NB4 (cell line): ENCODE measurements at regions not wholly inside any gene's neighbourhood (a gene's known extent, or its start where the extent isn't known, plus 50 kb on each side); places are given as distances from the start of the nearest gene placed in this dataset.

Source experiments
- DNase-seq: peaks from one replicate; pipeline ENCODE4 v3.0.0; 2010; ENCODE audit warnings: low read depth
- H3K4me3 ChIP-seq: one replicate; pipeline ENCODE4 v1.5.1; 2011; ENCODE audit warnings: mild to moderate bottlenecking, low read depth, low read length, moderate library complexity
- MYC ChIP-seq: IDR thresholded peaks from 2 replicates; pipeline ENCODE4 v1.6.1; 2011; ENCODE audit warnings: low read depth, low read length
- POLR2A ChIP-seq: IDR thresholded peaks from 2 replicates; pipeline ENCODE4 v1.6.1; 2011; ENCODE audit warnings: mild to moderate bottlenecking; ENCODE audit not compliant: insufficient read length; ENCODE audit errors: extremely low read depth
- TF ChIP-seq, protein P1 (sequence below): IDR thresholded peaks from 2 replicates; pipeline ENCODE4 v1.6.1; 2011; ENCODE audit warnings: low read depth, low read length
- TF ChIP-seq, protein P2 (sequence below): IDR thresholded peaks from one replicate; pipeline ENCODE4 v1.5.1; 2012; ENCODE audit warnings: low read depth, low read length

DNA sequence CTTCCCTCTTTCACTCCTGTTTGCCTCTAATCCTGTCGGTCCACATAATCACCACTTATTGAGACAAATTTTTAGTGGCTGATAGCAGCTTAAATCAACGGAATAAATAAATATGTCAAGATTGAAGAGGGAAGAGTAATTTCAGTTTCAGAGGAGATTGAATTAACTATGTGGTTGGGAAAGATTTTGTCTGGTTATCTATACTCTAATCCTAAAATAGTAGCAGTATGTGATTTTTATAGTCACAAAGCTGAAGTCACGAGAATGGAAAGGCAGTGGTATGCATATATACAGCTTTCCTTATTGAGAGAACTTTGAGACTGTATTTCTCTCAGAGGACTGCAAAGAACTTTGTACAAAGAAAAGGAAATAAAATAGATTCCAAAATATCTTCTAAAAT, 493.3 kb downstream of the FAT4 start:
- TF ChIP-seq POLR2A = no peak
- TF ChIP-seq, protein P1, sequence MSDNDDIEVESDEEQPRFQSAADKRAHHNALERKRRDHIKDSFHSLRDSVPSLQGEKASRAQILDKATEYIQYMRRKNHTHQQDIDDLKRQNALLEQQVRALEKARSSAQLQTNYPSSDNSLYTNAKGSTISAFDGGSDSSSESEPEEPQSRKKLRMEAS = no peak
- TF ChIP-seq, protein P2, sequence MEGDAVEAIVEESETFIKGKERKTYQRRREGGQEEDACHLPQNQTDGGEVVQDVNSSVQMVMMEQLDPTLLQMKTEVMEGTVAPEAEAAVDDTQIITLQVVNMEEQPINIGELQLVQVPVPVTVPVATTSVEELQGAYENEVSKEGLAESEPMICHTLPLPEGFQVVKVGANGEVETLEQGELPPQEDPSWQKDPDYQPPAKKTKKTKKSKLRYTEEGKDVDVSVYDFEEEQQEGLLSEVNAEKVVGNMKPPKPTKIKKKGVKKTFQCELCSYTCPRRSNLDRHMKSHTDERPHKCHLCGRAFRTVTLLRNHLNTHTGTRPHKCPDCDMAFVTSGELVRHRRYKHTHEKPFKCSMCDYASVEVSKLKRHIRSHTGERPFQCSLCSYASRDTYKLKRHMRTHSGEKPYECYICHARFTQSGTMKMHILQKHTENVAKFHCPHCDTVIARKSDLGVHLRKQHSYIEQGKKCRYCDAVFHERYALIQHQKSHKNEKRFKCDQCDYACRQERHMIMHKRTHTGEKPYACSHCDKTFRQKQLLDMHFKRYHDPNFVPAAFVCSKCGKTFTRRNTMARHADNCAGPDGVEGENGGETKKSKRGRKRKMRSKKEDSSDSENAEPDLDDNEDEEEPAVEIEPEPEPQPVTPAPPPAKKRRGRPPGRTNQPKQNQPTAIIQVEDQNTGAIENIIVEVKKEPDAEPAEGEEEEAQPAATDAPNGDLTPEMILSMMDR = no peak
- no peak for TF ChIP-seq MYC
- H3K4me3 ChIP-seq = no peak overlapping the region
- no peak for DNase-seq

DNA sequence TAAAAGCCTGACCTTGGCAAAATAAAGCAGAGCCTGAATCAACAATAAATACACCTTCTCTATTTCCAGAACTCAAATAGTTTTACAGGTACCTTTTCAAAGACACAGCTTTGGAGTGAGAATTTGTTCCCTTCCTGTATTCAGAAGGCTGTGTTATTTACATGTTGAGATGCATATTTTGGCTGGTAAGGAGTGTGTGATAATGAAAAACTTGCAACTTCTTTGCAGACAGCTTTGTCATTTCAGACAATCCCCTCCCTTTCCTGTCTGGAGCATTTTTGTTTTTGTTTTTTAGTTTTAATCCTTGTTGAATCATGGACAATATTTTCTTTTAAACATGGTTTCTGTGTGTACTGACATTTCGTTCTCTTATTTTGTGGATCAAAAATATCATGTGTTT, 493.8 kb downstream of the FAT4 start:
- DNase-seq = no peak
- TF ChIP-seq, protein P1 = no peak
- TF ChIP-seq MYC (no peak), POLR2A (no peak)
- TF ChIP-seq, protein P2 = no peak
- H3K4me3 ChIP-seq = no peak overlapping the region

DNA sequence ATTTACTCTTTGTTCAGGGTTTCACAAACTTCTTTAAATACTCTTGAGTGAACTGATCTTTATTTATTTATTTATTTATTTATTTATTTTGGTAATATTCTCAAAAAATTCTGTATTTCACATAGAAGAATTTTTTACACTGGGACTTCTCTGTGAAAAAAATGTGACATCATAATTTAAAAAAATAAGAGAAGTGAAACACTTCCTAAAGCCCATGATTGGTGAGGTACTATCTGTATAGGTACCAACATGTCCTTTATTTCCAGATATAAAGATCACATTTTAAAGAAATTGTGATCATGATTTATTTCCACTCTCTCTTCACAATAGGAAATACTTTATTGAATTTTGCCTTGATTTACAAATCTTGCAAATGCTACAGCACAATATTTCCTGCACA, 497.1 kb downstream of the FAT4 start:
- H3K4me3 ChIP-seq = no peak overlapping the region
- no peak for DNase-seq
- TF ChIP-seq, protein P1 = no peak
- TF ChIP-seq, protein P2 = no peak
- TF ChIP-seq POLR2A (no peak), MYC (no peak)

DNA sequence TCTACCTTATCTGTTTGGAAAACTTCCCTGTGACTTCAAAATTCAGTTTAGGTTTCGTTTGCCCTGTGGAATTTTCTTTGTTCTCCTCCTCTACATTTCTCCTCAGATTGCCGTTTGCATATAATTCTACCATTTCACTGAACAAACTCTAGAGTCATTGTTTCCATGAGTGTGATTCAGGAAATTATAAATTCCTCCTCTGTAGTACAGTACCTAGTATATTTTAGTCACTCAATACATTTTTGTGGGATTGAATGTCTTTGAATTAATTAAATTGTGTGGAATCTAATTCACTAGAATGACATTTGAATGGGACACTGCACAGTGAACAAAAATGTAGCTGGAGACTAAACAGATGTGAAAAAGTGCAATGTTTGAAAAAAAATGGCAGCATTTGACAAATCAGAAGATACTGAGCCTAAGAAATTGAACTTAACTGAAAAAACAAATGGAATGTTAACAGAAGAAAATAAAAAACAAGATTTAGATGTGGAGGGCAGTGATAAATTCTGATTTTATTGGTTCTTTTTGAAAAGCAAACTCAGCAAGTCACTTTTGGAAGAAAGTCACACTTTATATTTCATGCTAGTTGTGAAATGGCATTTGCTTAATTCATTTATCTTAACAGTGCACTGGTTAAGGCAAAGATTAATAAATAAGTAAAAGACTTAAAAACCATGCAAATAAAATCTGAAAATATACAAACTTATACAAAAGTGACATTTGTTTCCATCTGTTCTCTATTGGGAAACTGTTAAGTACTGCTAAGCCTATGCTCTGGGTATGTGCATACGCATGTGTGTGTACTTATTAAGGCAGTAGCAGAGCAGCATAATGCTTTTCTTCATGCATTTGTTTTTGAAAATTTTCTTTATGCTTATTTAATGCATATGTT, 512.3 kb downstream of the FAT4 start:
- no peak for DNase-seq
- TF ChIP-seq, protein P1 = no peak
- TF ChIP-seq, protein P2 = no peak
- TF ChIP-seq MYC (no peak), POLR2A (no peak)
- no peak overlapping the region for H3K4me3 ChIP-seq

DNA sequence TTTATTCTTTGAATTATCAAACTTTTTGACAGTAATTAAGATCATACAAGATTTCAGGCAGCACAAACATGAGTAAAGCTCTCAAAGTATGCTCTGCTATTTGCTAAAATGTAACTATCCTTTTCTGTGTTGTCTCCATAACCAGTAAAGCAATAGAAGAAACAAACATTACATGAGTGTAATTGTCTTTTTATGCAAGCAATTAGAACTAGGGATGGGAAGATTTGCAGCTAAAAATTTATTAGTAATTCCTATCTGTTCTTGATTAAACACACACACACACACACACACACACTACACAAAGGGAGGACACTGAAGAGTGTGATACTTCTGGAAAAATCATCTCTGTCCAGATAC, 512.9 kb downstream of the FAT4 start:
- no peak for DNase-seq
- no peak overlapping the region for H3K4me3 ChIP-seq
- TF ChIP-seq, protein P1 = no peak
- TF ChIP-seq POLR2A (no peak), MYC (no peak)
- TF ChIP-seq, protein P2 = no peak
